Testis (tissue), 2 donors: ENCODE measurements at regions not wholly inside any gene's neighbourhood (a gene's known extent, or its start where the extent isn't known, plus 50 kb on each side); places are given as distances from the start of the nearest gene placed in this dataset.

Experiments used
- DNase-seq: peaks from one replicate; pipeline ENCODE4 v3.0.0-alpha.2; 2019
- H3K27ac ChIP-seq, 2 donors: fragments of 200-600 bp; sonication (generic); one replicate each; pipeline ENCODE4 v1.5.1; 2019
- H3K27me3 ChIP-seq: fragments of 200-600 bp; sonication (generic); one replicate; pipeline ENCODE4 v1.5.1; 2019
- H3K36me3 ChIP-seq: fragments of 200-600 bp; sonication (generic); one replicate; pipeline ENCODE4 v1.5.1; 2017; ENCODE audit warnings: low read depth; ENCODE audit errors: missing control alignments
- H3K4me1 ChIP-seq: fragments of 200-600 bp; sonication (generic); one replicate; pipeline ENCODE4 v1.5.1; 2019
- H3K4me3 ChIP-seq, 2 donors: fragments of 200-600 bp; sonication (generic); one replicate each; pipeline ENCODE4 v1.5.1; 2017 to 2019
- H3K9me3 ChIP-seq: fragments of 200-600 bp; sonication (generic); one replicate; pipeline ENCODE4 v1.5.1; 2017
- POLR2A ChIP-seq: fragments of 450-650 bp; IDR thresholded peaks from one replicate; pipeline ENCODE4 v1.6.1; 2017; ENCODE audit warnings: antibody characterized with exemption, mild to moderate bottlenecking, moderate library complexity
- WGBS, 2 donors: methylation state at CpG; one replicate each; pipeline ENCODE4 v1.1.5; 2018; 5-methylcytosine and 5-hydroxymethylcytosine counted together
- intact Hi-C: fragments of 100-400 bp; cut with DNase I; formaldehyde crosslinking; loops from one replicate; pipeline ENCODE4 v1.15.1; 2023; ENCODE audit warnings: low total_unique reads
- TF ChIP-seq, protein P1 (sequence below), 3 experiments: fragments of 450-650 bp in 2 of 3; fragments of 200-600 bp in 1 of 3; sonication (generic) in 1 of 3; IDR thresholded peaks; one replicate each; pipeline ENCODE4 v1.5.1; 2016 to 2019; ENCODE audit warnings: antibody characterized with exemption in 3 of 3, mild to moderate bottlenecking in 2 of 3, moderate library complexity in 1 of 3

GRCh38 chr7:114182837-114183236, 231.8 kb upstream of the FOXP2 start:
- H3K27me3 ChIP-seq, result no peaks in the 10 kb centered on the region
- TF ChIP-seq, protein P1, sequence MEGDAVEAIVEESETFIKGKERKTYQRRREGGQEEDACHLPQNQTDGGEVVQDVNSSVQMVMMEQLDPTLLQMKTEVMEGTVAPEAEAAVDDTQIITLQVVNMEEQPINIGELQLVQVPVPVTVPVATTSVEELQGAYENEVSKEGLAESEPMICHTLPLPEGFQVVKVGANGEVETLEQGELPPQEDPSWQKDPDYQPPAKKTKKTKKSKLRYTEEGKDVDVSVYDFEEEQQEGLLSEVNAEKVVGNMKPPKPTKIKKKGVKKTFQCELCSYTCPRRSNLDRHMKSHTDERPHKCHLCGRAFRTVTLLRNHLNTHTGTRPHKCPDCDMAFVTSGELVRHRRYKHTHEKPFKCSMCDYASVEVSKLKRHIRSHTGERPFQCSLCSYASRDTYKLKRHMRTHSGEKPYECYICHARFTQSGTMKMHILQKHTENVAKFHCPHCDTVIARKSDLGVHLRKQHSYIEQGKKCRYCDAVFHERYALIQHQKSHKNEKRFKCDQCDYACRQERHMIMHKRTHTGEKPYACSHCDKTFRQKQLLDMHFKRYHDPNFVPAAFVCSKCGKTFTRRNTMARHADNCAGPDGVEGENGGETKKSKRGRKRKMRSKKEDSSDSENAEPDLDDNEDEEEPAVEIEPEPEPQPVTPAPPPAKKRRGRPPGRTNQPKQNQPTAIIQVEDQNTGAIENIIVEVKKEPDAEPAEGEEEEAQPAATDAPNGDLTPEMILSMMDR (IDR thresholded peaks at IDR 0.05), result no peak
- no peak for TF ChIP-seq POLR2A
- H3K27ac ChIP-seq, result no peak overlapping the region
- 42 to 54% methylated on average over 1 of the region's 1 CpG for WGBS, 2 donors
- DNase-seq, result no peak
- H3K36me3 ChIP-seq, result no peaks in the 10 kb centered on the region
- H3K4me1 ChIP-seq, result no peaks in the 10 kb centered on the region
- no peak overlapping the region for H3K4me3 ChIP-seq
- intact Hi-C loops, result no loop called here
- H3K9me3 ChIP-seq, result no peaks in the 10 kb centered on the region

DNA sequence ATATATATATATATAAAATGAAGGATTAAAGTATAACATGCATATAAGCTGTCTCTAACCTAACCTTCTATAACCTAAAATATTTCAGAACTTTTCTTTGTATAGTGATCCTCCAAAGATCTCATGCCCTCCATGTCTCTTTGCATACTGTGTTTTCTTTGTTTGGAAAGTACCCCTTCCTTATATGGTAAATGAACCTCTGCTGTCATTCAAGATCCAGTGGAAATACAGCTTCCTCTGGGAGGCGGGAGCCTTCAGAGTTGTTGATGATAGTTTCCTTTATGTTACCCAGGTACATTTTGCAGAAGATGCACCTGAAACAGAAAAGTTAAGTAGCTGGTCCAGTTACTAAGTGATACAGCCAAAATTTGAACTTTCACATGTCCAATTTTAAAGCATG, 233.3 kb upstream of the FOXP2 start:
- H3K36me3 ChIP-seq, result no peaks in the 10 kb centered on the region
- no peak overlapping the region for H3K27ac ChIP-seq
- 94 to 100% methylated on average over 1 of the region's 1 CpG for WGBS, 2 donors
- no peaks in the 10 kb centered on the region for H3K9me3 ChIP-seq
- DNase-seq, result no peak
- no peak overlapping the region for H3K4me3 ChIP-seq
- intact Hi-C loops, result no loop called here
- H3K4me1 ChIP-seq, result no peaks in the 10 kb centered on the region
- H3K27me3 ChIP-seq, result no peaks in the 10 kb centered on the region
- no peak for TF ChIP-seq POLR2A
- TF ChIP-seq, protein P1 (IDR thresholded peaks at IDR 0.05), result no peak

- no peak for DNase-seq
- H3K9me3 ChIP-seq, result no peaks in the 10 kb centered on the region
- no peaks in the 10 kb centered on the region for H3K4me1 ChIP-seq
- TF ChIP-seq, protein P1 (IDR thresholded peaks at IDR 0.05), result no peak
- TF ChIP-seq POLR2A, result no peak
- no peak overlapping the region for H3K27ac ChIP-seq
- intact Hi-C loops, result no loop called here
- no peaks in the 10 kb centered on the region for H3K27me3 ChIP-seq
- no peak overlapping the region for H3K4me3 ChIP-seq
- no peaks in the 10 kb centered on the region for H3K36me3 ChIP-seq
Measured at GRCh38 chr7:114180556-114181266, 233.9 kb upstream of the FOXP2 start.

GRCh38 chr7:114175125-114175524, 239.5 kb upstream of the FOXP2 start:
- 78 to 88% methylated on average over 4 of the region's 4 CpGs for WGBS, 2 donors
- Histone ChIP-seq H3K27me3 (no peaks in the 10 kb centered on the region), H3K4me3 (no peak overlapping the region), H3K27ac (no peak overlapping the region), H3K4me1 (no peaks in the 10 kb centered on the region), H3K9me3 (no peaks in the 10 kb centered on the region), H3K36me3 (no peaks in the 10 kb centered on the region)
- intact Hi-C loops, result no loop called here
- TF ChIP-seq POLR2A, result no peak
- TF ChIP-seq, protein P1 (IDR thresholded peaks at IDR 0.05), result no peak
- DNase-seq, result no peak
